ENCODE measurements at regions not wholly inside any gene's neighbourhood (a gene's known extent, or its start where the extent isn't known, plus 50 kb on each side); places are given as distances from the start of the nearest gene placed in this dataset.
A peak's percentile ranks its signal among the peaks of the same experiment; 100 is the strongest.

- no peaks in the 10 kb centered on the region for H3K9me3 ChIP-seq (ENCODE audit: low read depth)
- no peak overlapping the region for H3K4me3 ChIP-seq
- H3K27me3 ChIP-seq = no peaks in the 10 kb centered on the region
- no peaks in the 10 kb centered on the region for H3K4me1 ChIP-seq (ENCODE audit: low read depth)
- no peaks in the 10 kb centered on the region for H3K36me3 ChIP-seq
- no peak for DNase-seq (ENCODE audit: low read depth in 1 of 2, low spot score in 1 of 2)
- TF ChIP-seq CTCF (IDR thresholded peaks at IDR 0.05; ENCODE audit: low read depth, low read length) = no peak
- no peak overlapping the region for H3K27ac ChIP-seq
These were observed 63.7 kb upstream of the PRR16 start for GRCh38 chr5:120400356-120400755.

- DNase-seq (ENCODE audit: low read depth in 1 of 2, low spot score in 1 of 2) = no peak
- no peak overlapping the region for H3K27ac ChIP-seq
- H3K4me1 ChIP-seq (ENCODE audit: low read depth) = no peaks in the 10 kb centered on the region
- no peak for TF ChIP-seq CTCF (IDR thresholded peaks at IDR 0.05; ENCODE audit: low read depth, low read length)
- no peaks in the 10 kb centered on the region for H3K27me3 ChIP-seq
- no peak overlapping the region for H3K4me3 ChIP-seq
- no peaks in the 10 kb centered on the region for H3K36me3 ChIP-seq
- no peaks in the 10 kb centered on the region for H3K9me3 ChIP-seq (ENCODE audit: low read depth)
These were observed 61.5 kb upstream of the PRR16 start for GRCh38 chr5:120402606-120403005.

- no peak for TF ChIP-seq CTCF (IDR thresholded peaks at IDR 0.05; ENCODE audit: low read depth, low read length)
- no peaks in the 10 kb centered on the region for H3K4me1 ChIP-seq (ENCODE audit: low read depth)
- DNase-seq (ENCODE audit: low read depth in 1 of 2, low spot score in 1 of 2) = peak in 1 of 2 donors; percentile 86
- H3K9me3 ChIP-seq (ENCODE audit: low read depth) = no peaks in the 10 kb centered on the region
- no peaks in the 10 kb centered on the region for H3K27me3 ChIP-seq
- H3K4me3 ChIP-seq = no peak overlapping the region
- H3K36me3 ChIP-seq = no peaks in the 10 kb centered on the region
- H3K27ac ChIP-seq = no peak overlapping the region
These were observed 58.7 kb upstream of the PRR16 start for GRCh38 chr5:120405286-120405864.

- Histone ChIP-seq H3K27me3 (no peaks in the 10 kb centered on the region), H3K36me3 (no peaks in the 10 kb centered on the region), H3K4me1 (ENCODE audit: low read depth) (no peaks in the 10 kb centered on the region), H3K4me3 (no peak overlapping the region), H3K9me3 (ENCODE audit: low read depth) (no peaks in the 10 kb centered on the region), H3K27ac (no peak overlapping the region)
- peak in 1 of 2 donors; percentile 71 for DNase-seq (ENCODE audit: low read depth in 1 of 2, low spot score in 1 of 2)
- TF ChIP-seq CTCF (IDR thresholded peaks at IDR 0.05; ENCODE audit: low read depth, low read length) = no peak
These were observed 58.2 kb upstream of the PRR16 start for GRCh38 chr5:120405923-120406322.

- Histone ChIP-seq H3K4me3 (no peak overlapping the region), H3K9me3 (ENCODE audit: low read depth) (no peaks in the 10 kb centered on the region), H3K36me3 (no peaks in the 10 kb centered on the region), H3K27ac (no peak overlapping the region), H3K4me1 (ENCODE audit: low read depth) (no peaks in the 10 kb centered on the region), H3K27me3 (no peaks in the 10 kb centered on the region)
- peak in 1 of 2 donors; percentile 27 for DNase-seq (ENCODE audit: low read depth in 1 of 2, low spot score in 1 of 2)
- TF ChIP-seq CTCF (IDR thresholded peaks at IDR 0.05; ENCODE audit: low read depth, low read length) = no peak
These were observed 50.4 kb upstream of the PRR16 start for GRCh38 chr5:120413686-120414085.

All from cardiac muscle cell (in vitro differentiated cells and primary cell).